CD14-positive monocyte (primary cell): ENCODE measurements at regions not wholly inside any gene's neighbourhood (a gene's known extent, or its start where the extent isn't known, plus 50 kb on each side); places are given as distances from the start of the nearest gene placed in this dataset.

Source experiments
- DNase-seq, 3 donors: peaks; one replicate each; pipeline ENCODE4 v3.0.0-alpha.2; 2011 to 2022
- H2AFZ ChIP-seq: 2 replicates; pipeline ENCODE4 v1.6.0; 2012; ENCODE audit warnings: mild to moderate bottlenecking, low read depth, low read length, inconsistent platforms; ENCODE audit not compliant: insufficient read depth, poor library complexity, severe bottlenecking
- H3K27ac ChIP-seq, 2 donors: 1 replicate in 1 of 2; 2 replicates in 1 of 2; pipeline ENCODE4 v1.5.1; 2012 to 2013; ENCODE audit warnings: low read length in 2 of 2, control low read depth in 1 of 2, inconsistent platforms in 1 of 2, low read depth in 1 of 2, mild to moderate bottlenecking in 1 of 2
- H3K27me3 ChIP-seq, 2 donors: one replicate each; pipeline versions ENCODE4 v1.6.0 to v1.6.1; 2011 to 2013; ENCODE audit warnings: low read length in 2 of 2; ENCODE audit not compliant: control insufficient read depth in 2 of 2, insufficient read depth in 2 of 2
- H3K36me3 ChIP-seq, 2 donors: replicated peaks in 1 of 2; 1 replicate in 1 of 2; 2 replicates in 1 of 2; pipeline versions ENCODE4 v1.5.1 to v1.6.1; 2012 to 2013; ENCODE audit warnings: low read length in 2 of 2, control low read depth in 1 of 2, inconsistent platforms in 1 of 2, mild to moderate bottlenecking in 1 of 2; ENCODE audit not compliant: insufficient read depth in 2 of 2, control insufficient read depth in 1 of 2
- H3K4me1 ChIP-seq, 2 donors: 1 replicate in 1 of 2; 2 replicates in 1 of 2; pipeline versions ENCODE4 v1.5.1 to v1.6.1; 2012 to 2013; ENCODE audit warnings: low read length in 2 of 2, control low read depth in 1 of 2, inconsistent platforms in 1 of 2, mild to moderate bottlenecking in 1 of 2, moderate library complexity in 1 of 2; ENCODE audit not compliant: insufficient read depth in 2 of 2, control insufficient read depth in 1 of 2
- H3K4me2 ChIP-seq: replicated peaks from 2 replicates; pipeline ENCODE3; 2012; ENCODE audit warnings: low read length, moderate library complexity, mild to moderate bottlenecking; ENCODE audit not compliant: poor library complexity, severe bottlenecking; ENCODE audit errors: extremely low read depth
- H3K4me3 ChIP-seq, 3 experiments: fragments of 200-600 bp in 1 of 3; sonication (generic) in 1 of 3; replicated peaks in 1 of 3; 1 replicate in 2 of 3; 2 replicates in 1 of 3; pipeline ENCODE4 v1.5.1; 2011 to 2013; ENCODE audit warnings: low read length in 3 of 3, mild to moderate bottlenecking in 3 of 3, control low read depth in 2 of 3, low read depth in 2 of 3, inconsistent platforms in 1 of 3, moderate library complexity in 1 of 3
- H3K79me2 ChIP-seq: 2 replicates; pipeline ENCODE4 v1.6.0; 2012; ENCODE audit warnings: mild to moderate bottlenecking, control low read depth, inconsistent platforms, low read length, moderate library complexity; ENCODE audit not compliant: insufficient read depth
- H3K9ac ChIP-seq: 2 replicates; pipeline ENCODE4 v1.6.0; 2017; ENCODE audit warnings: low read length, mild to moderate bottlenecking; ENCODE audit not compliant: insufficient read depth, poor library complexity, severe bottlenecking
- H3K9me3 ChIP-seq, 2 donors: replicated peaks in 1 of 2; 1 replicate in 1 of 2; 2 replicates in 1 of 2; pipeline versions ENCODE4 v1.5.1 to v1.6.1; 2012 to 2013; ENCODE audit warnings: low read length in 2 of 2, control low read depth in 1 of 2; ENCODE audit not compliant: control insufficient read depth in 1 of 2, insufficient read depth in 1 of 2
- H4K20me1 ChIP-seq: 2 replicates; pipeline ENCODE4 v1.6.0; 2012; ENCODE audit warnings: mild to moderate bottlenecking, low read length, control low read depth, moderate library complexity; ENCODE audit not compliant: insufficient read depth
- H3K27ac Mint-ChIP-seq, 7 donors: one replicate each; pipeline ENCODE4 v1.8.0; 2020; ENCODE audit warnings: mild to moderate bottlenecking in 7 of 7, mixed read lengths in 7 of 7, moderate library complexity in 6 of 7, inconsistent platforms in 2 of 7
- H3K27me3 Mint-ChIP-seq, 3 donors: one replicate each; pipeline ENCODE4 v1.8.0; 2021 to 2022; ENCODE audit warnings: low read depth in 3 of 3, mild to moderate bottlenecking in 3 of 3, mixed read lengths in 3 of 3, moderate library complexity in 3 of 3, inconsistent platforms in 1 of 3
- H3K36me3 Mint-ChIP-seq, 2 donors: one replicate each; pipeline ENCODE4 v1.8.0; 2020; ENCODE audit warnings: mixed read lengths in 2 of 2, inconsistent platforms in 1 of 2, mild to moderate bottlenecking in 1 of 2
- H3K4me1 Mint-ChIP-seq: one replicate; pipeline ENCODE4 v1.8.0; 2020; ENCODE audit warnings: mild to moderate bottlenecking, mixed read lengths
- H3K4me3 Mint-ChIP-seq, 2 donors: one replicate each; pipeline ENCODE4 v1.8.0; 2020; ENCODE audit warnings: mild to moderate bottlenecking in 2 of 2, mixed read lengths in 2 of 2, moderate library complexity in 1 of 2
- H3K9me3 Mint-ChIP-seq, 7 donors: one replicate each; pipeline ENCODE4 v1.8.0; 2020 to 2022; ENCODE audit warnings: mixed read lengths in 7 of 7, mild to moderate bottlenecking in 6 of 7, moderate library complexity in 6 of 7, inconsistent platforms in 2 of 7
- CTCF ChIP-seq: fragments of 200-600 bp; IDR thresholded peaks from one replicate; pipeline ENCODE4 v1.8.0; 2022; ENCODE audit warnings: antibody characterized with exemption, mild to moderate bottlenecking
- WGBS: methylation state at CpG from one replicate; pipeline ENCODE4 v1.1.5; 2013; ENCODE audit warnings: missing lambda C conversion rate; ENCODE audit not compliant: insufficient coverage; 5-methylcytosine and 5-hydroxymethylcytosine counted together
- intact Hi-C, 2 donors: fragments of 100-400 bp; cut with micrococcal nuclease; formaldehyde crosslinking; loops; one replicate each; pipeline versions ENCODE4 v1.15.0 to v1.15.1; 2023

- H3K79me2 ChIP-seq = no peaks in the 10 kb centered on the region
- no peaks in the 10 kb centered on the region for H3K9me3 ChIP-seq
- H3K36me3 ChIP-seq = no peaks in the 10 kb centered on the region
- no peaks in the 10 kb centered on the region for H3K4me1 ChIP-seq
- H2AFZ ChIP-seq = no peak overlapping the region
- no peak overlapping the region for H3K27ac Mint-ChIP-seq
- H3K36me3 Mint-ChIP-seq = no peaks in the 10 kb centered on the region
- no peaks in the 10 kb centered on the region for H3K27me3 ChIP-seq
- intact Hi-C loops = no loop called here
- no peaks in the 10 kb centered on the region for H3K27me3 Mint-ChIP-seq
- 60% methylated on average over 1 of the region's 5 CpGs for WGBS
- no peak overlapping the region for H3K4me3 ChIP-seq
- H3K4me1 Mint-ChIP-seq = no peaks in the 10 kb centered on the region
- no peak overlapping the region for H3K4me2 ChIP-seq
- H3K27ac ChIP-seq = no peak overlapping the region
- H3K4me3 Mint-ChIP-seq = no peak overlapping the region
- H4K20me1 ChIP-seq = no peaks in the 10 kb centered on the region
- no peaks in the 10 kb centered on the region for H3K9me3 Mint-ChIP-seq
- DNase-seq = no peak
- H3K9ac ChIP-seq = no peak overlapping the region
- no peak for TF ChIP-seq CTCF
These were observed 86.1 kb upstream of the S1PR1 start for GRCh38 chr1:101150670-101151069.

- DNase-seq = no peak
- Histone ChIP-seq H3K4me1 (peaks cover 0 to under 1% of the 10 kb centered on the region in 2 donors), H3K27ac (no peak overlapping the region), H3K4me3 (no peak overlapping the region), H3K4me2 (no peak overlapping the region), H3K36me3 (no peaks in the 10 kb centered on the region), H3K9ac (no peak overlapping the region), H4K20me1 (no peaks in the 10 kb centered on the region), H2AFZ (no peak overlapping the region), H3K27me3 (no peaks in the 10 kb centered on the region), H3K9me3 (no peaks in the 10 kb centered on the region), H3K79me2 (no peaks in the 10 kb centered on the region)
- TF ChIP-seq CTCF = no peak
- Mint-ChIP-seq H3K27ac (no peak overlapping the region), H3K4me3 (no peak overlapping the region), H3K36me3 (no peaks in the 10 kb centered on the region), H3K4me1 (peaks cover under 1% of the 10 kb centered on the region), H3K9me3 (no peaks in the 10 kb centered on the region), H3K27me3 (no peaks in the 10 kb centered on the region)
- WGBS = 80% methylated on average over 1 of the region's 4 CpGs
- intact Hi-C loops = no loop called here
These were observed 86.6 kb upstream of the S1PR1 start for GRCh38 chr1:101150266-101150665.
